ENCODE measurements at regions not wholly inside any gene's neighbourhood (a gene's known extent, or its start where the extent isn't known, plus 50 kb on each side); places are given as distances from the start of the nearest gene placed in this dataset.

GRCh38 chr20:11176431-11176830 lies 502.6 kb upstream of the JAG1 start:
- Mint-ChIP-seq H3K9me3 (peaks cover 18% of the 10 kb centered on the region), H3K27me3 (ENCODE audit: low read depth) (no peaks in the 10 kb centered on the region), H3K4me1 (no peaks in the 10 kb centered on the region), H3K27ac (no peak overlapping the region), H3K4me3 (no peak overlapping the region), H3K36me3 (peaks cover 15% of the 10 kb centered on the region)
- ChIA-PET POLR2A (no interaction called here), CTCF (no interaction called here)
- ATAC-seq, result no peak
- no peak for DNase-seq (ENCODE audit: low spot score)
- TF ChIP-seq ZNF512 (CRISPR knock-in tag; IDR thresholded peaks at IDR 0.05; ENCODE audit: borderline replicate concordance), result no peak
- TF ChIP-seq NFE2L1 (CRISPR knock-in tag; IDR thresholded peaks at IDR 0.05), result no peak
- no peak for TF ChIP-seq ZNF138 (CRISPR knock-in tag; conservative IDR thresholded peaks at IDR 0.05)
- no peak for TF ChIP-seq ELF4 (CRISPR knock-in tag; IDR thresholded peaks at IDR 0.05; ENCODE audit: low read depth)
- TF ChIP-seq AR (CRISPR knock-in tag; IDR thresholded peaks at IDR 0.05), result no peak
- no peak for TF ChIP-seq ZMAT4 (CRISPR knock-in tag; IDR thresholded peaks at IDR 0.05)
- TF ChIP-seq ESRRA (CRISPR knock-in tag; IDR thresholded peaks at IDR 0.05; ENCODE audit: borderline replicate concordance), result no peak
- no peak for TF ChIP-seq MAX (CRISPR knock-in tag; IDR thresholded peaks at IDR 0.05)
- no peak for TF ChIP-seq STAT6 (CRISPR knock-in tag; conservative IDR thresholded peaks at IDR 0.05; ENCODE audit: low read depth)
- no peak for TF ChIP-seq ZBTB21 (CRISPR knock-in tag; IDR thresholded peaks at IDR 0.05; ENCODE audit: borderline replicate concordance)

- Mint-ChIP-seq H3K27me3 (ENCODE audit: low read depth) (no peaks in the 10 kb centered on the region), H3K4me1 (no peaks in the 10 kb centered on the region), H3K36me3 (peaks cover 18% of the 10 kb centered on the region), H3K9me3 (peaks cover 30% of the 10 kb centered on the region), H3K27ac (no peak overlapping the region), H3K4me3 (no peak overlapping the region)
- POLR2A ChIA-PET, result no interaction called here
- TF ChIP-seq ZNF121 (CRISPR knock-in tag; IDR thresholded peaks at IDR 0.05) (no peak), ZNF423 (CRISPR knock-in tag; IDR thresholded peaks at IDR 0.05) (no peak), HMGXB4 (CRISPR knock-in tag; IDR thresholded peaks at IDR 0.05) (no peak), FOXP1 (CRISPR knock-in tag; IDR thresholded peaks at IDR 0.05; ENCODE audit: borderline replicate concordance) (no peak), TP53 (CRISPR knock-in tag; IDR thresholded peaks at IDR 0.05) (no peak), SMAD4 (CRISPR knock-in tag; IDR thresholded peaks at IDR 0.05) (no peak), ZNF317 (CRISPR knock-in tag; IDR thresholded peaks at IDR 0.05; ENCODE audit: borderline replicate concordance, low read depth) (no peak), CREB1 (CRISPR knock-in tag; IDR thresholded peaks at IDR 0.05) (no peak), ATF3 (CRISPR knock-in tag; conservative IDR thresholded peaks at IDR 0.05) (no peak), ZNF512 (CRISPR knock-in tag; IDR thresholded peaks at IDR 0.05; ENCODE audit: borderline replicate concordance) (no peak)
- DNase-seq (ENCODE audit: low spot score), result no peak
- no peak for ATAC-seq
- CTCF ChIA-PET, result no interaction called here
These were observed 505.3 kb upstream of the JAG1 start for GRCh38 chr20:11178946-11179654.
